ENCODE measurements at regions not wholly inside any gene's neighbourhood (a gene's known extent, or its start where the extent isn't known, plus 50 kb on each side); places are given as distances from the start of the nearest gene placed in this dataset.

DNA sequence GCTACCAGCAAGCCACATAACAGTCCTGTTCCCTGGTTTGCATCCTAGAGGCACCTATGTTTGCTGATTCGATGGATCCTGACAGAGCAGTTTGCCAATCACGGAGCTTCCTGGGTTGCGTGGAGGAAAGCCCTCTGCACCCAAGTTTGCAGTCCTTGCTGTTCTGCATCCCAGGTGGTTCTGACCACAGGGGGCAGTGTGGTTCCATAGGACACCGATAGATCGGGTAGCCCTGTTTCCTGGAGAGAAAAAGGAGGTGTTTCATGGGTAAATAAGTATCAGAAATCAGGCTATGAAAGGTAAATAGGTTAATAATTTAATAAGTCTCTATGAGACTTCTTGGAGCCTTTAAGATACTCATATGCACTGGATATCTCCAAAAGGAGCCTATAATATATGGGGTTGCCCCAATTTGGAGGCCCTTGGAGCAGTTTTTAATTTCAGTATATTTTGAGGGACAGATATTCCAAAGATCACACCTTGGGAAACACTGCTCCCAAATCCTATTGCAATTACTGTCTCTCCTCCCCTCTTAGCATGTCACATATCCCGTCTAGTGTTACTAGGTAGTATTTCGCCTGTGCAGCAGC, 194.6 kb upstream of the TPM1 start:
- H3K4me3 ChIP-seq (ENCODE audit: control insufficient read depth, low read depth, low read length) = no peak overlapping the region
- DNase-seq (ENCODE audit: low read depth) = peak; percentile 68
- TF ChIP-seq, protein P1, sequence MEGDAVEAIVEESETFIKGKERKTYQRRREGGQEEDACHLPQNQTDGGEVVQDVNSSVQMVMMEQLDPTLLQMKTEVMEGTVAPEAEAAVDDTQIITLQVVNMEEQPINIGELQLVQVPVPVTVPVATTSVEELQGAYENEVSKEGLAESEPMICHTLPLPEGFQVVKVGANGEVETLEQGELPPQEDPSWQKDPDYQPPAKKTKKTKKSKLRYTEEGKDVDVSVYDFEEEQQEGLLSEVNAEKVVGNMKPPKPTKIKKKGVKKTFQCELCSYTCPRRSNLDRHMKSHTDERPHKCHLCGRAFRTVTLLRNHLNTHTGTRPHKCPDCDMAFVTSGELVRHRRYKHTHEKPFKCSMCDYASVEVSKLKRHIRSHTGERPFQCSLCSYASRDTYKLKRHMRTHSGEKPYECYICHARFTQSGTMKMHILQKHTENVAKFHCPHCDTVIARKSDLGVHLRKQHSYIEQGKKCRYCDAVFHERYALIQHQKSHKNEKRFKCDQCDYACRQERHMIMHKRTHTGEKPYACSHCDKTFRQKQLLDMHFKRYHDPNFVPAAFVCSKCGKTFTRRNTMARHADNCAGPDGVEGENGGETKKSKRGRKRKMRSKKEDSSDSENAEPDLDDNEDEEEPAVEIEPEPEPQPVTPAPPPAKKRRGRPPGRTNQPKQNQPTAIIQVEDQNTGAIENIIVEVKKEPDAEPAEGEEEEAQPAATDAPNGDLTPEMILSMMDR (conservative IDR thresholded peaks at IDR 0.05; ENCODE audit: control insufficient read depth, insufficient read depth, low read depth, low read length) = peak; percentile 78

DNA sequence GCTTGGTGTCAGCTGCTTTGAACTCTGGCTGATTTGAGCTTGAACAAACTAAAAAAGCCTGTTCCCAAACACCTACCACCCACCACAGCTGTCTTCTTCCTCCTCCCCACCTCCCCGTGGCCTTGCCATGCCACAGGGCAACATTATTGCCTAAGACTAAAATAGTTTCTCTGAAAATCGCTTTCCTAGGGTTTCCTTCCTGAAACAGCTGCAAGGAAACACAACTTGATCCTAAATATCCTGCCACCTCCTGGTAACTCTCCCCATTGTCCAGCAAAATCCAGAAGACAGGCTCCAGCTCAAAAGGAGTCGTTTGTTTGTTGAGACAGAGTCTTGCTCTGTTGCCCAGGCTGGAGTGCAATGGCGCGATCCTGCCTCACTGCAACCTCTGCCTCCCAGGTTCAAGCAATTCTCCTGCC, 193.9 kb upstream of the TPM1 start:
- DNase-seq (ENCODE audit: low read depth) = peak; percentile 20

DNA sequence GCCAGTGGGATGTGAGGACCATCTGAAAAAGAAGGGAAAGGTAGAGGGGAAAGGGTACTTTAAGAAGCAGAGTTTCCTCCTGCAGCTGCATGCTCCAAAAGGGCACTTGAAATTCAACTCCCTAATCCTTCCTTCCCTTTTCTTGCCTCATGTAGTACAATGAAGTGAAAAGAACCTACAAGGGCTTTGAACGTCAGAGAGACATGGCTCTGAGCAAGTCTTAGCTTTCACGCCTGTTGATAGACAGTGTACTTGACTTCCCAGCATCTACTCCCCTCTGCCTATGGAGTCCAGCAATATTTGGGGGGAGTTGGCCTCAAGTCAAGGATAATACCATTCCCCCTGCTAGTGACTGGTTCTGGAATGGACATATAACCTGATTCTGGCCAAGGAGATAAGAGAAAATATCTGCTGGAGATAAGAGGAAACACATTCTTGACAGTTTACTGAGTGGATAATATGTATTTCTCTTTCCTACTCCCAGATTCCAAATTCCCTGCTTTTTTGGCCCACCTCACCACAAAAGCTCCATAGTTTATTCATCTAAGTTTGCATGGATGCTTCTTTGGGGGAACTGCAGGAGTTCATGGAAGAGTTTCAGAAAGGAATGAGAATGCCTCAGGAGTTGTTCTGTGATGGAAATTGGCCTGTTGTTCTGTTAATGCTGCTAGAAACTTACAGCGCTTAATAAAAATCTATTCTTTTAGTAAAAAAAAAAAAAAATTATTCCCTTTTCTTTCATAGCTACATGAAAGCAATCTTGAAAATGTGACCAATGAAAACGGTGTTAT, 193.0 kb upstream of the TPM1 start:
- DNase-seq (ENCODE audit: low read depth) = no peak
- TF ChIP-seq, protein P1 (conservative IDR thresholded peaks at IDR 0.05; ENCODE audit: control insufficient read depth, insufficient read depth, low read depth, low read length) = no peak

More for the DNA sequence above, 193.9 kb upstream of the TPM1 start:
- no peak overlapping the region for H3K4me3 ChIP-seq (ENCODE audit: control insufficient read depth, low read depth, low read length)
- TF ChIP-seq, protein P1 (conservative IDR thresholded peaks at IDR 0.05; ENCODE audit: control insufficient read depth, insufficient read depth, low read depth, low read length) = peak; percentile 8

DNA sequence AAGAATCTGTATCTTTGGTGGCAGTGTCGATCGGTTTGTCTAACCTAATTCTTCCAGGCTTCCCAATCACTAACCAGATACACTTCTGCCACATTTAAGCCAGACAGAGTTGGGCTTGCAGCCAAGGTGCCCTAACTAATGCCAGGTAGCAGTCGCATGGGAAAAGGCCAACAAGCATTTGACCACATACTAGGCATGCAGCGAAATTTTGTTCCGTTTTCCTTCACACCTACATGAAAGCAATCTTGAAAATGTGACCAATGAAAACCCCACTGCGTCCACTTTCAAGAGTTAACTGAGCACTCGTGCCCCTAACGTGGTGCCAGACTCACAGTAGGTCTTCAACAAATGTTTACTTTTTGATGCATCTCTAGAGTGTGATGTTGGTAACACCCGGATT, 192.2 kb upstream of the TPM1 start:
- TF ChIP-seq, protein P1 (conservative IDR thresholded peaks at IDR 0.05; ENCODE audit: control insufficient read depth, insufficient read depth, low read depth, low read length) = no peak
- no peak for DNase-seq (ENCODE audit: low read depth)

More for the DNA sequence above, 193.0 kb upstream of the TPM1 start:
- no peak overlapping the region for H3K4me3 ChIP-seq (ENCODE audit: control insufficient read depth, low read depth, low read length)

DNA sequence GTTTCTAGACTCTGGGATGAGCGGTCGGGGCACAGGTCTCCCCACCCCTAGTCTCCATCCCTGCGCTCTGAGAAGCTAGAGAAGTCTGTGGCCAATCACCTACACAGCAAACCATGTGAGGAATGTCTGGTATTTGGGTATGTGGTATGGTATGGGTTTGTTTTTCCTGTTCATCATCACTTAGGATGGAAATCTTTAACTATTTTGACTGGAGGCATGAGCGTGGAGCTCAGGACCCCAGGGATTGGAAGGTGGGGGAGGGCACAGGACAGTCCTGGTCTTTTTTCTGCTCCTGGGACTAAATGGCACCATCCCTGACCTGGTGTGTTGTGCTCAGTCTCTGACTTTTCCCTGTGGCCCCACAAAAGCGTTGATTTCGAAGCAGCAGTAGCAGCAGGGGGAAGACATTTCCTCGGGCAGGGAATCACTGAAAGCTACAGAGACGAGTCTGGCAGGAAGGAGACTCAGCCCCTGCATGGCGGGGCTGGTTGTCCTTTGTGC, 191.7 kb upstream of the TPM1 start:
- no peak for DNase-seq (ENCODE audit: low read depth)
- no peak overlapping the region for H3K4me3 ChIP-seq (ENCODE audit: control insufficient read depth, low read depth, low read length)
- TF ChIP-seq, protein P1 (conservative IDR thresholded peaks at IDR 0.05; ENCODE audit: control insufficient read depth, insufficient read depth, low read depth, low read length) = no peak

More for the DNA sequence above, 192.2 kb upstream of the TPM1 start:
- no peak overlapping the region for H3K4me3 ChIP-seq (ENCODE audit: control insufficient read depth, low read depth, low read length)

DNA sequence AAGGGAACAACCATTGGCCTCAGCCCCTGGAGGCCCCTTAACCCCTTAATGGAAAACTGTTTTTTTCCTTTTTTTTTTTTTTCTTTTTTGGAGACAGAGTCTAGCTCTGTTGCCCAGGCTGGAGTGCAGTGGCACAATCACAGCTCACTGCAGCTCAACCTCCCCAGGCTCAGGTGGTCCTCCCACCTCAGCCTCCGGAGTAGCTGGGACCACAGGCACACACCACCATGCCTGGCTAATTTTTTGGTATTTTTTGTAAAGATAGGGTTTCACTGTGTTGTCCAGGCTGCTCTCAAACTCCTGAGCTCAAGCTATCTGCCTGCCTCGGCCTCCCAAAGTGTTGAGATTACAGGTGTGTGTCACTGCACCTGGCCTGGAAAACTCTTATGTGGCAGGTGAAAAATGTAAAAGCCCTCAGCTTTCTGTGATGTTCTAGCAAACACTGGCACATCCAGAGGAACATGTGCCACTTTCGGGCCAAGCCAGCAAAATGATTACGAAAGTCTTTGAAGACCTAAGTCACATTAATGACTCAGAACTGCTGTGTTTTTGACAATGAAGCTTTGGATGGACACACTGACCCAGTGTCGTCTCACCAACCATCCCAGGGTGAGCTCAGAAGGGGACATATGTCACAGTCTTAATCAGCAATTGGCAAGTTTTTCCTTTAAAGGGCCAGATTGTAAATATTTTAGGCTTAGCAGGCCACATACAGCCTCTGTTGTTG, 189.3 kb upstream of the TPM1 start:
- DNase-seq (ENCODE audit: low read depth) = no peak
- H3K4me3 ChIP-seq (ENCODE audit: control insufficient read depth, low read depth, low read length) = no peak overlapping the region
- TF ChIP-seq, protein P1 (conservative IDR thresholded peaks at IDR 0.05; ENCODE audit: control insufficient read depth, insufficient read depth, low read depth, low read length) = no peak
